GM18858 (cell line): ENCODE measurements at regions not wholly inside any gene's neighbourhood (a gene's known extent, or its start where the extent isn't known, plus 50 kb on each side); places are given as distances from the start of the nearest gene placed in this dataset.
"Not testable (repeated sequence)": the region's sequence is repeated elsewhere in the genome, so short reads cannot be mapped to it uniquely, and the experiment has no call there.

ENCODE experiments used
- ATAC-seq: cut with Tn5 transposase; IDR thresholded peaks from one replicate; pipeline ENCODE4 v1.9.1; 2021; ENCODE audit not compliant: unreplicated experiment

- no peak for ATAC-seq
Observed at GRCh38 chr5:118311103-118311819, 677.1 kb downstream of the DTWD2 start.

GRCh38 chr5:118310401-118310800, 677.9 kb downstream of the DTWD2 start:
- no peak for ATAC-seq

- no peak for ATAC-seq
Observed at GRCh38 chr5:118303296-118303695, 685.1 kb downstream of the DTWD2 start.

- ATAC-seq = no peak
Observed at GRCh38 chr5:118302786-118303185, 685.6 kb downstream of the DTWD2 start.

GRCh38 chr5:118301696-118302095, 686.7 kb downstream of the DTWD2 start:
- ATAC-seq = no peak

- ATAC-seq = no peak
Observed at GRCh38 chr5:118295045-118295444, 693.3 kb downstream of the DTWD2 start.

- no peak for ATAC-seq
Observed at GRCh38 chr5:118293378-118293777, 695.0 kb downstream of the DTWD2 start.

GRCh38 chr5:118290204-118290603, 698.1 kb downstream of the DTWD2 start:
- ATAC-seq = no peak

- not testable (repeated sequence) for ATAC-seq
Observed at GRCh38 chr5:118284230-118284629, 704.1 kb downstream of the DTWD2 start.

- ATAC-seq = not testable (repeated sequence)
Observed at GRCh38 chr5:118282480-118283038, 705.8 kb downstream of the DTWD2 start.

- no peak for ATAC-seq
Observed at GRCh38 chr5:118279540-118280294, 708.6 kb downstream of the DTWD2 start.

- ATAC-seq = no peak
Observed at GRCh38 chr5:118270526-118270925, 717.8 kb downstream of the DTWD2 start.

GRCh38 chr5:118258223-118258622, 730.1 kb downstream of the DTWD2 start:
- no peak for ATAC-seq

- no peak for ATAC-seq
Observed at GRCh38 chr5:118257066-118257465, 731.3 kb downstream of the DTWD2 start.

GRCh38 chr5:118253225-118254061, 734.9 kb downstream of the DTWD2 start:
- no peak for ATAC-seq

GRCh38 chr5:118249386-118249785, 739.0 kb downstream of the DTWD2 start:
- ATAC-seq = peak; percentile 97

- no peak for ATAC-seq
Observed at GRCh38 chr5:118247458-118247857, 740.9 kb downstream of the DTWD2 start.

GRCh38 chr5:118243613-118244012, 744.7 kb downstream of the DTWD2 start:
- ATAC-seq = no peak

GRCh38 chr5:118243068-118243467, 745.3 kb downstream of the DTWD2 start:
- ATAC-seq = no peak

- ATAC-seq = peak; percentile 87
Observed at GRCh38 chr5:118236108-118236849, 752.1 kb downstream of the DTWD2 start.
